DOHH2 (cell line): ENCODE measurements at regions not wholly inside any gene's neighbourhood (a gene's known extent, or its start where the extent isn't known, plus 50 kb on each side); places are given as distances from the start of the nearest gene placed in this dataset.

Experiments used
- EZH2phosphoT487 ChIP-seq: fragments of 200-600 bp; sonication (generic); IDR thresholded peaks from 2 replicates; pipeline ENCODE4 v1.6.1; 2017; ENCODE audit warnings: borderline replicate concordance, mild to moderate bottlenecking, antibody characterized with exemption, low read length, moderate library complexity, mixed read lengths
- TF ChIP-seq, protein P1 (sequence below): fragments of 200-600 bp; sonication (generic); IDR thresholded peaks from one replicate; pipeline ENCODE4 v1.5.1; 2014; ENCODE audit warnings: antibody characterized with exemption, mild to moderate bottlenecking, low read depth, low read length; ENCODE audit not compliant: poor library complexity, severe bottlenecking

DNA sequence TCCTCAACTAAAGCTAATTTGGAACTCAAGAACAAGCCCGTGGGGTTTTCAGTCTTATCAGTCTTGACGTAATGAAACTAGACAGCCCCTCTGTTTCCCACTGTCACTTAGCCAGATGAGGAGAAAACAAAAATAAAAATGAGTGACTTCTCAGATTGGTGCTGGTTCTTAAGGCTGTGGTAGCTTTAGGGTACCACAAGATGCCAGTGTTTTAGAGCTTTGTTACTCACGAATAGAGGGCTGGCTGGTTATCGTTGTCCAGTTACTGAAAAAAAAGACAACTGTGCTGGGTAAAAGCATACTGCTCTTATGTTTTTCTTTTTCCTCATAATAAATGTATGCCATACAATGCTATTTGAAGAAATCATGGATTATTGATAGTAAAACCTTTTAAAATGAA, 796.7 kb downstream of the RAPGEF2 start:
- TF ChIP-seq, protein P1, sequence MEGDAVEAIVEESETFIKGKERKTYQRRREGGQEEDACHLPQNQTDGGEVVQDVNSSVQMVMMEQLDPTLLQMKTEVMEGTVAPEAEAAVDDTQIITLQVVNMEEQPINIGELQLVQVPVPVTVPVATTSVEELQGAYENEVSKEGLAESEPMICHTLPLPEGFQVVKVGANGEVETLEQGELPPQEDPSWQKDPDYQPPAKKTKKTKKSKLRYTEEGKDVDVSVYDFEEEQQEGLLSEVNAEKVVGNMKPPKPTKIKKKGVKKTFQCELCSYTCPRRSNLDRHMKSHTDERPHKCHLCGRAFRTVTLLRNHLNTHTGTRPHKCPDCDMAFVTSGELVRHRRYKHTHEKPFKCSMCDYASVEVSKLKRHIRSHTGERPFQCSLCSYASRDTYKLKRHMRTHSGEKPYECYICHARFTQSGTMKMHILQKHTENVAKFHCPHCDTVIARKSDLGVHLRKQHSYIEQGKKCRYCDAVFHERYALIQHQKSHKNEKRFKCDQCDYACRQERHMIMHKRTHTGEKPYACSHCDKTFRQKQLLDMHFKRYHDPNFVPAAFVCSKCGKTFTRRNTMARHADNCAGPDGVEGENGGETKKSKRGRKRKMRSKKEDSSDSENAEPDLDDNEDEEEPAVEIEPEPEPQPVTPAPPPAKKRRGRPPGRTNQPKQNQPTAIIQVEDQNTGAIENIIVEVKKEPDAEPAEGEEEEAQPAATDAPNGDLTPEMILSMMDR, result no peak
- TF ChIP-seq EZH2phosphoT487, result no peak
